IMR-90 (cell line): ENCODE measurements at regions not wholly inside any gene's neighbourhood (a gene's known extent, or its start where the extent isn't known, plus 50 kb on each side); places are given as distances from the start of the nearest gene placed in this dataset.
A peak's percentile ranks its signal among the peaks of the same experiment; 100 is the strongest.

Source experiments
- ATAC-seq: fragments of 200-7000 bp; cut with Tn5 transposase; 2 replicates; pipeline ENCODE4 v1.9.1; 2020; ENCODE audit warnings: low read depth, mild to moderate bottlenecking, moderate library complexity
- BruUV-seq: library from RNA; stranded (reverse); fragments of 400-500 nt; replicated peaks from 2 replicates; lab custom pipeline; 2021; lab: Mats Ljungman, UMichigan
- CTCF ChIA-PET: fragments of 300-600 bp; formaldehyde crosslinking; extraction: SDS; loops from one replicate; lab custom pipeline; 2021; ENCODE audit warnings: antibody characterized with exemption; lab: Yijun Ruan, JAX
- POLR2A ChIA-PET: fragments of 300-600 bp; sonication (Branson Sonifier 250); formaldehyde crosslinking; loops from one replicate; lab custom pipeline; 2022; ENCODE audit warnings: antibody characterized with exemption; ENCODE audit not compliant: unreplicated experiment; lab: Charles Lee
- DNase-seq: peaks from one replicate; pipeline ENCODE4 v3.0.0; 2013
- H2AFZ ChIP-seq: replicated peaks from 2 replicates; pipeline ENCODE3; 2013; ENCODE audit warnings: low read length, mild to moderate bottlenecking; ENCODE audit not compliant: poor library complexity
- H2AK5ac ChIP-seq: 2 replicates; pipeline ENCODE4 v1.6.1; 2013; ENCODE audit warnings: low read depth, low read length, inconsistent platforms
- H2AK9ac ChIP-seq: replicated peaks from 2 replicates; pipeline ENCODE3; 2013; ENCODE audit warnings: mild to moderate bottlenecking, low read depth, low read length, moderate library complexity; ENCODE audit not compliant: poor library complexity
- H2BK120ac ChIP-seq: 2 replicates; pipeline ENCODE4 v1.6.1; 2013; ENCODE audit warnings: low read depth, low read length, inconsistent platforms
- H2BK15ac ChIP-seq: 3 replicates; pipeline ENCODE4 v1.6.1; 2013; ENCODE audit warnings: low read depth, low read length, inconsistent platforms
- H2BK20ac ChIP-seq: 2 replicates; pipeline ENCODE4 v1.6.1; 2013; ENCODE audit warnings: low read depth, mild to moderate bottlenecking, inconsistent platforms, low read length, moderate library complexity
- H2BK5ac ChIP-seq: 2 replicates; pipeline ENCODE4 v1.6.1; 2013; ENCODE audit warnings: mild to moderate bottlenecking, low read depth, low read length, inconsistent platforms; ENCODE audit not compliant: poor library complexity, severe bottlenecking
- H3K14ac ChIP-seq: replicated peaks from 2 replicates; pipeline ENCODE4 v1.6.1; 2013; ENCODE audit warnings: low read depth, low read length, inconsistent platforms
- H3K18ac ChIP-seq: 2 replicates; pipeline ENCODE4 v1.6.1; 2013; ENCODE audit warnings: low read depth, low read length, control low read depth
- H3K23ac ChIP-seq: 2 replicates; pipeline ENCODE4 v1.6.1; 2013; ENCODE audit warnings: low read depth, low read length, inconsistent platforms
- H3K27ac ChIP-seq: 2 replicates; pipeline ENCODE4 v1.5.1; 2013; ENCODE audit warnings: mild to moderate bottlenecking, control low read depth, low read length; ENCODE audit not compliant: insufficient read depth
- H3K27me3 ChIP-seq: 2 replicates; pipeline ENCODE4 v1.6.1; 2013; ENCODE audit warnings: low read length; ENCODE audit not compliant: control insufficient read depth, insufficient read depth
- H3K36me3 ChIP-seq: 2 replicates; pipeline ENCODE4 v1.6.1; 2013; ENCODE audit warnings: low read length, mixed read lengths; ENCODE audit not compliant: control insufficient read depth, insufficient read depth
- H3K4ac ChIP-seq: 2 replicates; pipeline ENCODE4 v1.6.1; 2013; ENCODE audit warnings: low read depth, low read length, inconsistent platforms
- H3K4me1 ChIP-seq: 2 replicates; pipeline ENCODE4 v1.6.1; 2013; ENCODE audit warnings: low read length, mixed read lengths; ENCODE audit not compliant: control insufficient read depth, insufficient read depth
- H3K4me2 ChIP-seq: 2 replicates; pipeline ENCODE4 v1.6.1; 2013; ENCODE audit warnings: low read depth, mild to moderate bottlenecking, control low read depth, low read length, moderate library complexity
- H3K4me3 ChIP-seq: 2 replicates; pipeline ENCODE4 v1.5.1; 2013; ENCODE audit warnings: low read depth, mild to moderate bottlenecking, control low read depth, low read length, moderate library complexity; ENCODE audit not compliant: insufficient read depth
- H3K56ac ChIP-seq: 2 replicates; pipeline ENCODE4 v1.6.1; 2013; ENCODE audit warnings: low read length, inconsistent platforms; ENCODE audit not compliant: insufficient read depth; ENCODE audit errors: extremely low read depth
- H3K79me1 ChIP-seq, 2 experiments: 2 replicates each; pipeline ENCODE4 v1.6.1; 2013; ENCODE audit warnings: low read length in 2 of 2, inconsistent platforms in 1 of 2, low read depth in 1 of 2
- H3K9ac ChIP-seq: 2 replicates; pipeline ENCODE4 v1.6.1; 2013; ENCODE audit warnings: low read depth, low read length, control low read depth
- H3K9me1 ChIP-seq: 2 replicates; pipeline ENCODE4 v1.6.1; 2013; ENCODE audit warnings: low read length, inconsistent platforms; ENCODE audit not compliant: insufficient read depth
- H3K9me3 ChIP-seq: 2 replicates; pipeline ENCODE4 v1.6.1; 2013; ENCODE audit warnings: low read length; ENCODE audit not compliant: control insufficient read depth, insufficient read depth
- H4K20me1 ChIP-seq: 2 replicates; pipeline ENCODE4 v1.6.1; 2013; ENCODE audit warnings: low read length, inconsistent platforms; ENCODE audit not compliant: insufficient read depth
- H4K5ac ChIP-seq: 2 replicates; pipeline ENCODE4 v1.6.1; 2013; ENCODE audit warnings: mild to moderate bottlenecking, low read depth, low read length, control low read depth
- H4K8ac ChIP-seq, 2 experiments: 2 replicates each; pipeline ENCODE4 v1.6.1; 2013; ENCODE audit warnings: low read depth in 2 of 2, low read length in 2 of 2, control low read depth in 1 of 2, inconsistent platforms in 1 of 2
- H4K91ac ChIP-seq: 2 replicates; pipeline ENCODE4 v1.6.1; 2013; ENCODE audit warnings: low read depth, low read length, inconsistent platforms; ENCODE audit not compliant: insufficient read depth
- CEBPB ChIP-seq: IDR thresholded peaks from 2 replicates; pipeline ENCODE4 v1.6.1; 2012; ENCODE audit warnings: low read depth, low read length, improper control_type of control experiment
- FOS ChIP-seq: fragments of 150-350 bp; IDR thresholded peaks from 2 replicates; pipeline ENCODE4 v1.6.1; 2016; ENCODE audit warnings: low read depth, low read length
- NFE2L2 ChIP-seq: fragments of 150-350 bp; IDR thresholded peaks from 2 replicates; pipeline ENCODE4 v1.6.1; 2016; ENCODE audit warnings: low read depth, mild to moderate bottlenecking, low read length
- RAD21 ChIP-seq: IDR thresholded peaks from 2 replicates; pipeline ENCODE4 v1.6.1; 2012; ENCODE audit warnings: low read length, improper control_type of control experiment
- SMC3 ChIP-seq: fragments of 150-350 bp; IDR thresholded peaks from 2 replicates; pipeline ENCODE4 v1.6.1; 2016; ENCODE audit warnings: low read depth, mild to moderate bottlenecking, antibody characterized with exemption, low read length, moderate library complexity
- WGBS, 2 experiments: methylation state at CpG; one replicate each; pipeline versions ENCODE4 v1.1.5 to v1.1.7; 2013; ENCODE audit warnings: missing lambda C conversion rate in 2 of 2; ENCODE audit not compliant: insufficient read length in 1 of 2; ENCODE audit errors: extremely low coverage in 2 of 2; 5-methylcytosine and 5-hydroxymethylcytosine counted together
- dilution Hi-C: fragments of 300-500 bp; cut with HindIII; formaldehyde crosslinking; loops from one replicate; pipeline ENCODE4 v1.14.3; 2018; ENCODE audit warnings: low sequenced_read_pairs; ENCODE audit not compliant: unreplicated experiment
- in situ Hi-C: fragments of 300-500 bp; cut with MboI; formaldehyde crosslinking; loops from 3 replicates; pipeline ENCODE4 v1.14.3; 2019; ENCODE audit warnings: low sequenced_read_pairs, inconsistent platforms, mixed read lengths
- intact Hi-C: fragments of 100-400 bp; cut with micrococcal nuclease; formaldehyde crosslinking; loops from 2 replicates; pipeline ENCODE4 v1.10.0; 2022
- TF ChIP-seq, protein P1 (sequence below): fragments of 150-350 bp; IDR thresholded peaks from 2 replicates; pipeline ENCODE4 v1.6.1; 2016; ENCODE audit warnings: low read depth, mild to moderate bottlenecking, low read length, moderate library complexity, borderline replicate concordance
- TF ChIP-seq, protein P2 (sequence below): conservative IDR thresholded peaks from 2 replicates; pipeline ENCODE4 v1.5.1; 2012; ENCODE audit warnings: mild to moderate bottlenecking, low read depth, low read length, improper control_type of control experiment

DNA sequence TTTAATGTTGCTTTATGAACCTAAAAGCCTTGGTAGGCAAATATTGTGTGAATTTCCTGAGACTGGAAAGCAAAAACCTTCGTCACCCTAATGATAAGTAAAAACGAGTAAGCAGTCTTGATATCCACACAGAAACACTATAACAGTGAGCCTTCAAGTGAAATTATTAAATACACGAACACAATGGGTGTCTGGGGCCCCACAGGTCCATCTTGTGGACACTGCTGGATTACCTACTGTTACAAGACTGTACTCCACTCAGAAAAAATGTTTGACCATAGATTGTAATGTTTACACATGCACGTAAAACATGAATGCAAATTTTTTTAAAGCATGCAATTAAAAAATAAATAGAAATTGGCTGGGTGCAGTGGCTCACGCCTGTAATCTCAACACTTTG lies 466.9 kb downstream of the CD83 start:
- no peak for ATAC-seq

More for the DNA sequence above, 466.9 kb downstream of the CD83 start:
- BruUV-seq = no TSS peak
- Histone ChIP-seq H3K4me2 (no peak overlapping the region), H3K4me1 (no peaks in the 10 kb centered on the region), H3K4me3 (no peak overlapping the region), H3K14ac (no peak overlapping the region), H4K20me1 (no peaks in the 10 kb centered on the region), H3K9ac (no peak overlapping the region), H3K9me3 (no peaks in the 10 kb centered on the region), H3K27me3 (peaks cover 6% of the 10 kb centered on the region), H3K18ac (no peak overlapping the region), H2AK5ac (no peak overlapping the region), H3K27ac (no peak overlapping the region), H2BK5ac (no peak overlapping the region), H4K8ac (no peak overlapping the region), H3K36me3 (no peaks in the 10 kb centered on the region), H3K56ac (no peak overlapping the region), H2BK15ac (no peak overlapping the region), H4K91ac (no peak overlapping the region), H2BK120ac (no peak overlapping the region), H3K9me1 (no peaks in the 10 kb centered on the region), H3K4ac (no peak overlapping the region), H2AK9ac (no peak overlapping the region), H3K23ac (no peak overlapping the region), H2BK20ac (no peak overlapping the region), H3K79me1 (no peaks in the 10 kb centered on the region), H2AFZ (no peak overlapping the region), H4K5ac (no peak overlapping the region)
- ChIA-PET CTCF (no interaction called here), POLR2A (no interaction called here)
- dilution Hi-C loops = no loop called here
- intact Hi-C loops = loop anchor here (10.0 kb wide), 1 partner anchor 370 kb away; no protein-coding TSS in a partner anchor
- no CpG with 5 or more reads among the region's 5 CpGs for WGBS, 2 experiments
- DNase-seq = peak; percentile 22
- in situ Hi-C loops = no loop called here
- TF ChIP-seq SMC3 = no peak
- no peak for TF ChIP-seq FOS
- TF ChIP-seq, protein P1, sequence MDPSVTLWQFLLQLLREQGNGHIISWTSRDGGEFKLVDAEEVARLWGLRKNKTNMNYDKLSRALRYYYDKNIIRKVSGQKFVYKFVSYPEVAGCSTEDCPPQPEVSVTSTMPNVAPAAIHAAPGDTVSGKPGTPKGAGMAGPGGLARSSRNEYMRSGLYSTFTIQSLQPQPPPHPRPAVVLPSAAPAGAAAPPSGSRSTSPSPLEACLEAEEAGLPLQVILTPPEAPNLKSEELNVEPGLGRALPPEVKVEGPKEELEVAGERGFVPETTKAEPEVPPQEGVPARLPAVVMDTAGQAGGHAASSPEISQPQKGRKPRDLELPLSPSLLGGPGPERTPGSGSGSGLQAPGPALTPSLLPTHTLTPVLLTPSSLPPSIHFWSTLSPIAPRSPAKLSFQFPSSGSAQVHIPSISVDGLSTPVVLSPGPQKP = no peak
- no peak for TF ChIP-seq NFE2L2
- TF ChIP-seq CEBPB = no peak
- TF ChIP-seq, protein P2, sequence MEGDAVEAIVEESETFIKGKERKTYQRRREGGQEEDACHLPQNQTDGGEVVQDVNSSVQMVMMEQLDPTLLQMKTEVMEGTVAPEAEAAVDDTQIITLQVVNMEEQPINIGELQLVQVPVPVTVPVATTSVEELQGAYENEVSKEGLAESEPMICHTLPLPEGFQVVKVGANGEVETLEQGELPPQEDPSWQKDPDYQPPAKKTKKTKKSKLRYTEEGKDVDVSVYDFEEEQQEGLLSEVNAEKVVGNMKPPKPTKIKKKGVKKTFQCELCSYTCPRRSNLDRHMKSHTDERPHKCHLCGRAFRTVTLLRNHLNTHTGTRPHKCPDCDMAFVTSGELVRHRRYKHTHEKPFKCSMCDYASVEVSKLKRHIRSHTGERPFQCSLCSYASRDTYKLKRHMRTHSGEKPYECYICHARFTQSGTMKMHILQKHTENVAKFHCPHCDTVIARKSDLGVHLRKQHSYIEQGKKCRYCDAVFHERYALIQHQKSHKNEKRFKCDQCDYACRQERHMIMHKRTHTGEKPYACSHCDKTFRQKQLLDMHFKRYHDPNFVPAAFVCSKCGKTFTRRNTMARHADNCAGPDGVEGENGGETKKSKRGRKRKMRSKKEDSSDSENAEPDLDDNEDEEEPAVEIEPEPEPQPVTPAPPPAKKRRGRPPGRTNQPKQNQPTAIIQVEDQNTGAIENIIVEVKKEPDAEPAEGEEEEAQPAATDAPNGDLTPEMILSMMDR = no peak
- TF ChIP-seq RAD21 = peak; percentile 21; the same call in 1 of the 2 replicates
